Stimulated activated CD4-positive, alpha-beta T cell treated with anti-CD3 and anti-CD28 coated beads, Interleukin-1b, Interleukin-23, amount 100 ng/mL, for 24 hours (primary cell): ENCODE measurements at regions not wholly inside any gene's neighbourhood (a gene's known extent, or its start where the extent isn't known, plus 50 kb on each side); places are given as distances from the start of the nearest gene placed in this dataset.
A peak's percentile ranks its signal among the peaks of the same experiment; 100 is the strongest.

ENCODE experiments used
- DNase-seq, 4 experiments: peaks; one replicate each; pipeline ENCODE4 v3.0.0-alpha.2; 2020; ENCODE audit warnings: low read depth in 4 of 4, low spot score in 1 of 4

DNA sequence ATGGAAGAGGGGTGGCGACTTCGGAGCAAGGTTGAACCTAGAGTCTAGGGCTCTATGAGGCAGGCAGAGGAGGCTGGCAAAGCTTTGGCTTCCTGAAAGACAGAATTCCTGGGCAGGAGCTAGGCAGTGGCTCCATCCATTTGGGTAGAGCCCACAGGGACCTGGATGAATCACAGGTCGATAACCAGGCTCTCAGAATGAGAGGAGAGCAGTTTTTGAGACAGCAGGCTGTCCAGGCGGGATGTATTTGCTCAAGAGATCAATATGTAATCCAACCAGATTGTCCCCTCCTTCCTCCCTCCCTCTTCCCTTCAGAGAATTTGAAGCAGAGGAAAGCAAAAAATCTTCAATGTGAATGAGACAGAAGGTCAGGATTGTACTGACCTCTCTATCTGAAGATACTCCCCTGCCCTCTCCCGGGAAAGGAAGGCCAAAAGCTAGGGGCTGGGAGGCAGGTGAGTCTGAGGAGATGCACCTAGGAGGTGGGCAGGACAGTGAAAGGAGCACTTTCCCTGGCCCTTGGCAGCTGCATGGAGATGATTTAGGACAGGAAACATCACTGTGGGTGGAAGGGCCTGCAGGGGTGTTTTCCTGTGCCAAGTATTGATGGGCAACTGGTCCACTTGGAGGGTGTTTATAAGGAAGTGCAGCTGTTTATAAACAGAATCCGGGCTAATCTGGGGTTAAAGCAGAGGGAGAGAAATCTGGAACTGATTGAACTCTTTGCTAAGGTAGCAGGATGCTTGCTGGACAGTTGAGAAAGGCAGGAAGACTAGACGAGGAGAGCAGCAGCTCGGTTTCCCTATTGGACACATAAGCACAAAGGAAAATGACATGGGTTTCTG is 212.4 kb upstream of the LRFN2 start:
- DNase-seq, result no peak

GRCh38 chr6:40798069-40798770 is 211.1 kb upstream of the LRFN2 start:
- DNase-seq, result no peak

DNA sequence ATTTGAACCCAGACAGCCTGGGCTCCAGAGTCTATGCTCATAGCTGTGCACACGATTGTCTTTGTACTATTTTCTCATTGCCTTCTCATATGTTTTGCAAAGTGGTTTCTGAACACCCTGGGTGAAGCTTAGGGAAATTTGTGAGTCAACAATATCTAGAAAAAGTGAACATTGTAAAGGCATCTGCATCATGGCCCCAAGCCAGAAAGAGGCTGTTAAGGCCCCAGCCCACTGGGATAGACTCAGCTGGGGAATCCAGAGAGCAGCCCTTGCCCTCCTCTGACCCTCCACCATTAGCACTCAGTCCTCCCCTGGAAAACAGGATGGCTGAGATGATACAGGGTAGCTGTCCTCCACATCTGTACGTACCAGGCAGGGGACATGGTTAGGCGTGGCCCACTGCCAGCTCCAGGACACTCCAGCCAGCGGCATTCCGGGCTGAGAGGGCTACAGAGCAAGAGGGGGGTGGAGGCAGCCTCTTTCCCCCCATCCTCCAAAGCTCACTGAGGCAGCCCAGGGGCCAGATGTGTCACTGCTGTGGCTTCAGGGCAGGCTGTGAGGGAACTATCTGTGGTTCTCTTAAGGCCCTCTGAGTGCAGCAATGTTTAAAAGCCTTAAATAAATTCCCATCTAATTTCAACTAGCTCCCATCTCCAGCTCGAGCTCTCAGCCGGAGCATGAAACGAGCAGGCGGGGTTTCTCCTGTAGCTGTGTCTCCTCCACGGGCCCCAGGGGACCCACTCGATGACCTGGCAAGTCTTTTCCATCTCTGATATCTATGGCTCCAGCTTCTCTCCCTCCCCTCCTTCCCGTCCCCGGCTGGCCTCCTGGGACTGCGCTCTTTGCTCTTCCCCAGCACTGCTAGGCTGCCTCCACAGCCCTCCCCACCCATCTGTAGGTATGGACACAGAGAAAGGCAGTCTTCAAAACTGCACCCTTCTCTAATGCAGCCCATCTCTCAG is 209.4 kb upstream of the LRFN2 start:
- DNase-seq, result no peak

DNA sequence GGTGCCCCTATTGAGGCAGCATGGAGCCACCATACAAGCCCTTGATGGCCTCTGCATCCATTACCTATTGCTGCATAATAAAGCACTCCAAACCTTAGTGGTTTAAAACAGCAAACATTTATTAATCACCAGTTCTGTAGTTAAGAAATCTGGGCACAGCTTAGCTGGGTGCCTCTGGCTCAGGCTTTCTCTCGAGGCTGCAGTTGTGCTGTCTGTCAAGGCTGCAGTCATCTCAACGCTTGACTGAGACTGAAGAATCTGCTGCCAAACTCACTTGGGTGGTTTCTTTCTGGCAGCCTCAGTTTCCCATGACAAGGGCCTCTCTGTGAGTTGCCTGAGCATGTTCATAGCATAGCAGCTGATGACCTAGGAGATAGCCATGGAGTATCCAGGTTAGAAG is 207.4 kb upstream of the LRFN2 start:
- DNase-seq, result no peak

- no peak for DNase-seq
Observed at GRCh38 chr6:40792183-40792582, 205.0 kb upstream of the LRFN2 start.

DNA sequence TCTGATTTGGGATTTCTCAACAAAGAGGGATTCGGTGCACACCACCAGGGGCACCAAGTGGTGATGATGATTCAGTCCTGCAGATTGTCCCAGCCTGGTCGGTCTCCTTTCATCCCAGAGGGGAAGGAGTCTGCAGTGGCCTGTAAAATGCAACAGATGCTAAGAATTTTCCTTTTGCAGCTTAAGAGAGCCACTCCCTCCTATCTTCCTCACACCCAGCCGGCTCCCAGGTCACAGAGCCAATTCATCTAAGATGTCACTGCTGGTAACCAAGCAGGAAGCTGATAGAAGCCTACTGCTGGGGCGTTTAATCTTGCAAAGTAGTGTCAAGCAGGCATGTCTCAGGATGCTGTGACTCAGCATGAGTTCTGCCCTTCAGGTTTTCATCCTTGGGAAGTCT is 203.8 kb upstream of the LRFN2 start:
- DNase-seq, result no peak

- peak in 1 of 4 experiments; percentile 15 for DNase-seq
Observed at GRCh38 chr6:40788661-40789655, 201.8 kb upstream of the LRFN2 start.

DNA sequence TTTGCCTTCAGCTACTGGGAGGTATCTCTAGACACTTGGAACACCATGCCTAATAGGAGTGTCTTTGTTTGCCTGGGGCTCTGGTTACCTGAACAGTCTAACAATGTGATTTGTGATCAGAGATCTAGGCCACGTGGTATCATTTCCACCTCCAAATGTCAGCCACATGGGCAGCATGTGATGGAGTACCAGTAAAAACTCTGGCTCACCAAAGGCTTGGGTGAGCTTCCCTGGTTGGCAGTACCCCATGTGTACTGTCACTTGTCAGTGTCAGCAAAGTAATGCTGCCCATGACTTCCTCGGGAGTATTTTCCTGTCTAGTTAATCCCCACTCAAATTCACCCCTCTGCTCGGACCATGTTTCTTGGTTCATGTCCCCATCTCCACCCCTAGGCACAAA is 195.2 kb upstream of the LRFN2 start:
- DNase-seq, result no peak

DNA sequence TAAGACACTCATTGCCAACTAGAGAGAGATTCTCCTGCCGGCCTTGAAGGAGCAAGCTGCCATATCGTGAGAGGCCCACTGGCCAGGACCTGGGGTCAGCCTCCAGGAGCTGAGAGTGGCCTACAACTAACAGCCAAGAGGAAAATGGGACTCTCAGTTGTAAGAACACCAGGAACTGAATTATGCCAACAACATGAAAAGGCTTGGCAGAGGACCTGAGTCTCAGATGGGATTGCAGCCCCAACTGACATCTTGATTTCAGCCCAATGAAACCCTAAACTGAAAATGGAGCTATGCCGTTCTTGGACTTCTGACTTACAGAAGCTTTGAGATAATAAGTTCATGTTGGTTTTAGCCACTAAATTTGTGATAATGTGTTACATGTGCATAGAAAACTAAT is 193.5 kb upstream of the LRFN2 start:
- DNase-seq, result no peak

DNA sequence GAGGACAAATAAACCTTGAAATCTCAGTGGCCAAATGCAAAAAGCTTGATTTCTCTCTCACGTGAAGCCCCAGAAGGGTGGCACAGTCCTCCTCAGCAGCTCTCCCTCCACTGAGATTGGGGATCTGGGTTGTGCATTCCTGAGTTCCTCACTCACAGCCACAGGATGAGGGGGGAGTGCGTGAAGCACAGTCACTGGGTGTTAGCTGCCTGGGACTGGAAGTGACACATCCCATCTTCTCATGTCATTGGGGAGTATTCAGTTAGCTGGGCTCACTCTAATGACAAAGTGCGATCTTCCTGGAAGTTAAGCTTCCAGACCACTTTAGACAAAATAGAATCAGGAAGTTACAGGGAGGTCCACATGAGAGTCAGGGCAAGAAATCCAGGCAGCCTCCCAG is 192.2 kb upstream of the LRFN2 start:
- DNase-seq, result no peak

DNA sequence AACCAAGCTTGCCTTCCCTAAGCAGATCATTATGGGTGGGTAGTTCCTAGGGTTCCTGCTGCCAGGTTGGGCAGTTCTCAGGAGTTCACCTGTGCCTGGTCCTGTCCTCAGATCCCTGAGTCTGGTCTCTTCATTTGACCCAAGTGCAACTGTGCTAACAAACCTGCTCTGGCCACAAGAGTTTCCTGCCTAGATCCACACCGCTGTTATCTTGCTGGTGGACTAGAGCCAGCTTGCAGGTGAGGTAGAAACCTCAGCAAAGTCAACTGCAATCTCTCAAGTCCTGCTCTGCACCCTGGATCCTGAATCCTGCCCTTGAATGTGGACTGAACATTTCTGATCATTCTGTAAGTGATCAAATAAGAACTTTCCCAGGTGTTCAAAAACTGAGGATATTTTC is 191.8 kb upstream of the LRFN2 start:
- no peak for DNase-seq

- no peak for DNase-seq
Observed at GRCh38 chr6:40778196-40778595, 191.0 kb upstream of the LRFN2 start.

DNA sequence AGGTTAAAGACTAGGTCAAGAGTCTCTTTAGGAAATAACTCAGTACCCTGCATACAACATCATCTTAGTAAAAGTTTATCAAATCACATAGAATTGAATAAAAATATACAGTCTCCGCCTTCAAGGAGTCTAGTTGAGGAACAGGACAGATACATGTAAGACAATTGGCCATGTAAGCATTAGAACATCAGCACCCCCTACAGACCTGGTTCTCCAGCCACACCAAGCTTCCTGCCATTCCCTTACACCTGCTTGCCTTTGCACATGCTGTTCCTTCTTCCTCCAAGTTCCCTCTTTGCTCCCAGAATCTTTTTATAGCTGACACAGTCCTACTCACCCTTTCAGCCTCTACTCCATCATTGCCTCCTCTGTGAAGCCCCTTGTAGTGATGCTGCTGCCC is 187.8 kb upstream of the LRFN2 start:
- DNase-seq, result no peak

DNA sequence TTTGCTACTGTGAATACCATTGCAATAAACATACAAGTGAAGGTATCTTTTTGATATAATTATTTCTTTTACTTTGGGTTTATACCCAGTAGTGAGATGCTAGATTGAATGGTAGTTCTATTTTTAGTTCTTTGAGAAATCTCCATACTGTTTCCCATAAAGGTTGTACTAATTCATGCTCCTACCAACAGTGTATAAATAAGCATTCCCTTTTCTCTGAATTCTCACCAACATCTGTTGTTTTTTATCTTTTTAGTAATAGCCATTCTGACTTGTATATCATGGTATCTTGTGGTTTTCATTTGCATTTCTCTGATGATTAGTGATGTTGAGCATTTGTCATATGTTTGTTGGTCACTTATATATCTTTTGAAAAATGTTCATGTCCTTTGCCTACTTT is 183.6 kb upstream of the LRFN2 start:
- DNase-seq, result no peak

GRCh38 chr6:40764726-40765125 is 177.6 kb upstream of the LRFN2 start:
- no peak for DNase-seq

DNA sequence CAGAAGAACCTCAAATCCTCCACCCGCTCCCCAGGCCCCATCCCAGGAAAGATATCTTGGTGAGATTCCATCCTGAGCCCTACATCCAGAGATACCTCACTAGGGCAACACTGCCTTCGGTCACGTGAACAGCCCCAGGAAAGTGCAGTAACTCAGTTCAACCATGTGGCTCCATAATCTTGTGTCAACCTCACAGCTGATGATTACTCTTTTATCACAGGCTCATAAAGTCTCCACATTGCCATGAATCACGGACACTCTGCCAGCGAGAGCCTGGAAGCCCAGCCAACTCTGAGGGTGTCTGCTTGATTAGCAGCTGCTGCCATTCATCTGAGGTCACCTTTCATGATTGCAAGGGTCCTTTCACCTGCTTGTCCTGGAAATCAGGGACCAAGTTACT is 175.8 kb upstream of the LRFN2 start:
- no peak for DNase-seq

- no peak for DNase-seq
Observed at GRCh38 chr6:40760887-40761286, 173.7 kb upstream of the LRFN2 start.

DNA sequence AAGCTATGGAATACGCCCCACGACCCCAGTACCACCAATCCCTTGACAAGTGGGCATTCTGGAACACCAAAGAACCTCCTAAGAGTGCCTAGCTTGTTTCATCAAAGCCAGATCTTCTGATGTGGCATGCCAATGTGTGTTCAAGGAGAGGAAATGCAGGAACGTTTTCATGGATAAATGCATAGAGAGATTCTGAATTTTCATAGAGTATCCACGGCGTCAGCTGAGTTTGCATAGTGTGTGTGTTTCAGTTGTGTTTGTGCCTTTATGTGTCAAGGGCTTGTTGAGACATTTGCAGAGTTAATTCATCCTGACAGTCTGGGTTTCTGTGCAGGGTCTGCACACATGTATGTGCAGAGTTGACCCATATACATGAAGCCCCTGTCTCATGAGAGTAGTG is 172.7 kb upstream of the LRFN2 start:
- no peak for DNase-seq

GRCh38 chr6:40759264-40759663 is 172.1 kb upstream of the LRFN2 start:
- DNase-seq, result no peak

GRCh38 chr6:40755749-40756452 is 168.7 kb upstream of the LRFN2 start:
- DNase-seq, result no peak
